Muscle of leg (tissue), 3 donors: ENCODE measurements at regions not wholly inside any gene's neighbourhood (a gene's known extent, or its start where the extent isn't known, plus 50 kb on each side); places are given as distances from the start of the nearest gene placed in this dataset.

ENCODE experiments used
- DNase-seq: peaks from one replicate; pipeline ENCODE4 v3.0.0; 2013
- H3K27ac ChIP-seq: one replicate; pipeline ENCODE4 v1.5.1; 2013; ENCODE audit warnings: mild to moderate bottlenecking, low read length, control low read depth
- H3K27me3 ChIP-seq: one replicate; pipeline ENCODE4 v1.6.1; 2013; ENCODE audit warnings: low read length; ENCODE audit not compliant: control insufficient read depth, insufficient read depth
- H3K36me3 ChIP-seq: one replicate; pipeline ENCODE4 v1.6.1; 2013; ENCODE audit warnings: low read length; ENCODE audit not compliant: control insufficient read depth, insufficient read depth
- H3K4me1 ChIP-seq: one replicate; pipeline ENCODE4 v1.6.1; 2013; ENCODE audit warnings: low read length; ENCODE audit not compliant: control insufficient read depth, insufficient read depth
- H3K4me3 ChIP-seq: one replicate; pipeline ENCODE4 v1.5.1; 2013; ENCODE audit warnings: low read length, control low read depth
- H3K9me3 ChIP-seq: replicated peaks from 2 replicates; pipeline ENCODE4 v1.6.1; 2013; ENCODE audit warnings: low read depth, low read length; ENCODE audit not compliant: control insufficient read depth
- WGBS: methylation state at CpG from one replicate; pipeline ENCODE4 v1.1.5; 2013; ENCODE audit warnings: missing lambda C conversion rate; ENCODE audit not compliant: insufficient coverage; 5-methylcytosine and 5-hydroxymethylcytosine counted together

- H3K36me3 ChIP-seq: no peaks in the 10 kb centered on the region
- no peaks in the 10 kb centered on the region for H3K27me3 ChIP-seq
- no peaks in the 10 kb centered on the region for H3K9me3 ChIP-seq
- no peak overlapping the region for H3K4me3 ChIP-seq
- peak; percentile 32 for DNase-seq
- H3K4me1 ChIP-seq: no peaks in the 10 kb centered on the region
- WGBS: 80% methylated on average over 1 of the region's 4 CpGs
- no peak overlapping the region for H3K27ac ChIP-seq
These were observed 70.5 kb upstream of the IRF2 start for GRCh38 chr4:184544788-184545409.

GRCh38 chr4:184541907-184542306, 67.6 kb upstream of the IRF2 start:
- no peak overlapping the region for H3K27ac ChIP-seq
- DNase-seq: no peak
- no peaks in the 10 kb centered on the region for H3K27me3 ChIP-seq
- H3K36me3 ChIP-seq: no peaks in the 10 kb centered on the region
- WGBS: no CpG with 5 or more reads among the region's 5 CpGs
- H3K4me3 ChIP-seq: no peak overlapping the region
- H3K4me1 ChIP-seq: no peaks in the 10 kb centered on the region
- no peaks in the 10 kb centered on the region for H3K9me3 ChIP-seq

GRCh38 chr4:184540307-184540706, 66.0 kb upstream of the IRF2 start:
- no peak overlapping the region for H3K27ac ChIP-seq
- no peaks in the 10 kb centered on the region for H3K27me3 ChIP-seq
- H3K36me3 ChIP-seq: no peaks in the 10 kb centered on the region
- no peak for DNase-seq
- peaks cover 6% of the 10 kb centered on the region for H3K4me1 ChIP-seq
- no peaks in the 10 kb centered on the region for H3K9me3 ChIP-seq
- no peak overlapping the region for H3K4me3 ChIP-seq
- no CpG with 5 or more reads among the region's 1 CpG for WGBS

- Histone ChIP-seq H3K27me3 (no peaks in the 10 kb centered on the region), H3K4me1 (peaks cover 7% of the 10 kb centered on the region)
- WGBS: 0% methylated on average over 9 of the region's 18 CpGs
These were observed 63.8 kb upstream of the IRF2 start for GRCh38 chr4:184538023-184538599.

GRCh38 chr4:184537269-184538022, 63.1 kb upstream of the IRF2 start:
- WGBS: 0% methylated on average over 17 of the region's 29 CpGs
- Histone ChIP-seq H3K27me3 (no peaks in the 10 kb centered on the region), H3K27ac (peak overlapping the region; percentile 97), H3K4me3 (peak overlapping the region; percentile 83), H3K4me1 (peaks cover 7% of the 10 kb centered on the region), H3K36me3 (no peaks in the 10 kb centered on the region), H3K9me3 (no peaks in the 10 kb centered on the region)
- DNase-seq: peak; percentile 98

More at GRCh38 chr4:184538023-184538599, 63.8 kb upstream of the IRF2 start:
- Histone ChIP-seq H3K4me3 (peak overlapping the region; percentile 83), H3K9me3 (no peaks in the 10 kb centered on the region), H3K36me3 (no peaks in the 10 kb centered on the region), H3K27ac (peak overlapping the region; percentile 97)
- DNase-seq: peak; percentile 98

- Histone ChIP-seq H3K27me3 (no peaks in the 10 kb centered on the region), H3K4me3 (peak overlapping the region; percentile 83), H3K36me3 (no peaks in the 10 kb centered on the region), H3K4me1 (peaks cover 7% of the 10 kb centered on the region), H3K9me3 (no peaks in the 10 kb centered on the region), H3K27ac (peak overlapping the region; percentile 97)
- WGBS: 0% methylated on average over 3 of the region's 5 CpGs
- no peak for DNase-seq
These were observed 62.5 kb upstream of the IRF2 start for GRCh38 chr4:184536881-184537248.

GRCh38 chr4:184536065-184536880, 61.9 kb upstream of the IRF2 start:
- peaks cover 7% of the 10 kb centered on the region for H3K4me1 ChIP-seq
- peak overlapping the region; percentile 83 for H3K4me3 ChIP-seq
- H3K27ac ChIP-seq: peak overlapping the region; percentile 97
- no peaks in the 10 kb centered on the region for H3K36me3 ChIP-seq
- DNase-seq: no peak
- no peaks in the 10 kb centered on the region for H3K9me3 ChIP-seq
- H3K27me3 ChIP-seq: no peaks in the 10 kb centered on the region
- WGBS: 72% methylated on average over 6 of the region's 10 CpGs

GRCh38 chr4:184534511-184535391, 60.4 kb upstream of the IRF2 start:
- DNase-seq: peak; percentile 82
- Histone ChIP-seq H3K27me3 (no peaks in the 10 kb centered on the region), H3K36me3 (no peaks in the 10 kb centered on the region), H3K27ac (peak overlapping the region; percentile 68), H3K4me1 (peaks cover 7% of the 10 kb centered on the region), H3K4me3 (no peak overlapping the region), H3K9me3 (no peaks in the 10 kb centered on the region)
- 100% methylated on average over 1 of the region's 5 CpGs for WGBS

GRCh38 chr4:184533908-184534307, 59.6 kb upstream of the IRF2 start:
- Histone ChIP-seq H3K4me1 (peaks cover 7% of the 10 kb centered on the region), H3K4me3 (no peak overlapping the region), H3K9me3 (no peaks in the 10 kb centered on the region), H3K27me3 (no peaks in the 10 kb centered on the region), H3K27ac (peak overlapping the region; percentile 68), H3K36me3 (no peaks in the 10 kb centered on the region)
- DNase-seq: no peak
